Spleen (tissue), 11 donors: ENCODE measurements at regions not wholly inside any gene's neighbourhood (a gene's known extent, or its start where the extent isn't known, plus 50 kb on each side); places are given as distances from the start of the nearest gene placed in this dataset.
"Not testable (repeated sequence)": the region's sequence is repeated elsewhere in the genome, so short reads cannot be mapped to it uniquely, and the experiment has no call there.

Experiments
- DNase-seq: peaks from one replicate; pipeline ENCODE4 v3.0.0-alpha.2; 2020
- H3K27ac ChIP-seq, 8 donors: fragments of 200-600 bp; sonication (generic) in 7 of 8; 1 replicate in 4 of 8; 2 replicates in 4 of 8; pipeline versions ENCODE4 v1.5.0 to v1.8.0; 2016 to 2021; ENCODE audit warnings: inconsistent platforms in 4 of 8, mild to moderate bottlenecking in 4 of 8, moderate library complexity in 1 of 8
- H3K27me3 ChIP-seq, 7 donors: fragments of 200-600 bp; sonication (generic) in 6 of 7; replicated peaks in 1 of 7; 1 replicate in 4 of 7; 2 replicates in 3 of 7; pipeline versions ENCODE4 v1.5.0 to v1.8.0; 2016 to 2021; ENCODE audit warnings: inconsistent platforms in 3 of 7, mild to moderate bottlenecking in 1 of 7
- H3K36me3 ChIP-seq, 6 donors: fragments of 200-600 bp; sonication (generic) in 5 of 6; 1 replicate in 4 of 6; 2 replicates in 2 of 6; pipeline versions ENCODE4 v1.5.0 to v1.8.0; 2016 to 2021; ENCODE audit warnings: inconsistent platforms in 2 of 6
- H3K4me1 ChIP-seq, 6 donors: fragments of 200-600 bp; sonication (generic) in 5 of 6; 1 replicate in 3 of 6; 2 replicates in 3 of 6; pipeline versions ENCODE4 v1.5.0 to v1.8.0; 2016 to 2021; ENCODE audit warnings: inconsistent platforms in 3 of 6
- H3K4me3 ChIP-seq, 8 donors: fragments of 200-600 bp; sonication (generic) in 7 of 8; 1 replicate in 4 of 8; 2 replicates in 4 of 8; pipeline versions ENCODE4 v1.5.0 to v1.8.0; 2016 to 2021; ENCODE audit warnings: inconsistent platforms in 4 of 8, mild to moderate bottlenecking in 4 of 8, moderate library complexity in 2 of 8
- H3K9me3 ChIP-seq, 8 donors: fragments of 200-600 bp; sonication (generic) in 7 of 8; 1 replicate in 4 of 8; 2 replicates in 4 of 8; pipeline versions ENCODE4 v1.5.0 to v1.8.0; 2016 to 2021; ENCODE audit warnings: inconsistent platforms in 4 of 8
- POLR2A ChIP-seq, 3 donors: fragments of 450-650 bp; IDR thresholded peaks; one replicate each; pipeline ENCODE4 v1.5.1; 2017; ENCODE audit warnings: antibody characterized with exemption in 3 of 3, mild to moderate bottlenecking in 1 of 3
- POLR2AphosphoS5 ChIP-seq, 3 donors: sonication (generic); formaldehyde crosslinking; IDR thresholded peaks; one replicate each; pipeline ENCODE4 v1.5.1; 2017; ENCODE audit warnings: antibody characterized with exemption in 3 of 3
- WGBS, 5 donors: extraction: QIAGEN DNeasy Blood & Tissue Kit in 3 of 5; methylation state at CpG; one replicate each; pipeline versions ENCODE4 v1.1.5 to v1.1.7; 2013 to 2018; 5-methylcytosine and 5-hydroxymethylcytosine counted together
- intact Hi-C: fragments of 100-400 bp; cut with DNase I; formaldehyde crosslinking; loops from one replicate; pipeline ENCODE4 v1.15.0; 2023; ENCODE audit warnings: low total_unique reads
- TF ChIP-seq, protein P1 (sequence below), 11 experiments: fragments of 200-600 bp in 7 of 11; fragments of 450-650 bp in 4 of 11; sonication (generic) in 4 of 11; IDR thresholded peaks in 8 of 11; conservative IDR thresholded peaks in 3 of 11; 1 replicate in 7 of 11; 2 replicates in 4 of 11; pipeline versions ENCODE4 v1.4.0 to v1.8.0; 2016 to 2021; ENCODE audit warnings: antibody characterized with exemption in 11 of 11, inconsistent platforms in 4 of 11, mild to moderate bottlenecking in 1 of 11
- donor health status: healthy with polysubstance abuse.
- donor health status: DM: no; HTN: no; CAD: no; lungs with moderate emphysema.
- donor health status: DM: no; HTN: no; CAD: no.
- donor health status: Bipolar disorder and iron deficiency.
- donor health status: healthy.
- donor health status: DM: no; HTN: no; CAD: no.
- donor health status: DM: yes; HTN: yes; CAD: no.

DNA sequence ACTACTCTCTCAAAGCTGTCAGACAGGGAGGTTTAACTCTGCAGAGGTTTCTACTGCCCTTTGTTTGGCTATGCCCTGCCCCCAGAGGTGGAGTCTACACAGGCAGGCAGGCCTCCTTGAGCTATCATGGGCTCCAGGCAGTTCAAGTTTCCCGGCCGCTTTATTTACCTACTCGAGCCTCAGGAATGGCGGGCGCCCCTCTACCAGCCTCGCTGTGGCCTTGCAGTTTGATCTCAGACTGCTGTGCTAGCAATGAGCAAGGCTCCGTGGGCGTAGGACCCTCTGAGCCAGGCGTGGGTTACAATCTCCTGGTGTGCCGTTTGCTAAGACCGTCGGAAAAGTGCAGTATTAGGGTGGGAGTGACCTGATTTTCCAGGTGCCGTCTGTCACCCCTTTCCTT, 124.3 kb downstream of the PTCHD1 start:
- intact Hi-C loops, H3K4me3 ChIP-seq, H3K27me3 ChIP-seq, DNase-seq, H3K4me1 ChIP-seq, H3K36me3 ChIP-seq, H3K27ac ChIP-seq: not testable (repeated sequence)
- peaks cover 0 to 36% (median 3%) of the 10 kb centered on the region in 8 donors for H3K9me3 ChIP-seq
- 89 to 95% (median 93%) methylated on average over 13 of the region's 13 CpGs; no CpG with 5 or more reads in 1 of the 5 donors for WGBS, 5 donors

DNA sequence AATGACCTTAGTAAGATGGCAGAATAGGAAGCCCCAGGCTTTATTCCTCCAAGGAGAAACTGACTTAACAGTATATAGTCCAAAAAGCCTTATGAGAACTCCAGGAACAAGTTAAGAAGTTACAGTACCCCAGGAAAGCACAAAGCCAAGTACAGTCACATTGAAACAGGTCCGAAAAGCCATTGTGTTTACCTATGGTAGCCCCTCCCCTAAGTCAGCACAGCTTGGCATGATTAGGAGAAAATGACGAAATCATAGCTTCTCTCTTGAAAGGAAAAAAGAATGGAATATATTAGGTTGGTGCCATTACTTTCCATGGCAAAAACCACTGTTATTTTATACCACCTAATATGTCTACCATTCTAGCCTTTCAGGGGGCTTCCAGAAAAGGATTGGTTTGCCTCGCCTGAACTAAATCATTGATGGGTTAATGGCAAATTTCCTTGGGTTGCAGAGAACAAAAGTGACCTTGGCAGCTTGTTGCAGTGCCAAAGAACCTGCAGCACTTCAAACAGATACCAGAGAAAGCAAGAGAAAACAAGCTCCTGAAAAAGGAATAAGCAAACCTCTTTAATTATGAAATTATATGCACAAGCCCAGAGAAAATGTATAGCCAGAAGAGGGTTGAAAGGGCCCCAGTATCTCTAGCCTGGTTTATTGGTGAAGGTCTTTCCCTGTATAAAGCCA, 130.6 kb downstream of the PTCHD1 start:
- intact Hi-C loops, result no loop called here
- TF ChIP-seq, protein P1, sequence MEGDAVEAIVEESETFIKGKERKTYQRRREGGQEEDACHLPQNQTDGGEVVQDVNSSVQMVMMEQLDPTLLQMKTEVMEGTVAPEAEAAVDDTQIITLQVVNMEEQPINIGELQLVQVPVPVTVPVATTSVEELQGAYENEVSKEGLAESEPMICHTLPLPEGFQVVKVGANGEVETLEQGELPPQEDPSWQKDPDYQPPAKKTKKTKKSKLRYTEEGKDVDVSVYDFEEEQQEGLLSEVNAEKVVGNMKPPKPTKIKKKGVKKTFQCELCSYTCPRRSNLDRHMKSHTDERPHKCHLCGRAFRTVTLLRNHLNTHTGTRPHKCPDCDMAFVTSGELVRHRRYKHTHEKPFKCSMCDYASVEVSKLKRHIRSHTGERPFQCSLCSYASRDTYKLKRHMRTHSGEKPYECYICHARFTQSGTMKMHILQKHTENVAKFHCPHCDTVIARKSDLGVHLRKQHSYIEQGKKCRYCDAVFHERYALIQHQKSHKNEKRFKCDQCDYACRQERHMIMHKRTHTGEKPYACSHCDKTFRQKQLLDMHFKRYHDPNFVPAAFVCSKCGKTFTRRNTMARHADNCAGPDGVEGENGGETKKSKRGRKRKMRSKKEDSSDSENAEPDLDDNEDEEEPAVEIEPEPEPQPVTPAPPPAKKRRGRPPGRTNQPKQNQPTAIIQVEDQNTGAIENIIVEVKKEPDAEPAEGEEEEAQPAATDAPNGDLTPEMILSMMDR (IDR thresholded peaks at IDR 0.05 in 8 of 11, conservative IDR thresholded peaks at IDR 0.05 in 3 of 11), result no peak
- TF ChIP-seq POLR2AphosphoS5 (IDR thresholded peaks at IDR 0.05) (no peak), POLR2A (IDR thresholded peaks at IDR 0.05) (no peak)

DNA sequence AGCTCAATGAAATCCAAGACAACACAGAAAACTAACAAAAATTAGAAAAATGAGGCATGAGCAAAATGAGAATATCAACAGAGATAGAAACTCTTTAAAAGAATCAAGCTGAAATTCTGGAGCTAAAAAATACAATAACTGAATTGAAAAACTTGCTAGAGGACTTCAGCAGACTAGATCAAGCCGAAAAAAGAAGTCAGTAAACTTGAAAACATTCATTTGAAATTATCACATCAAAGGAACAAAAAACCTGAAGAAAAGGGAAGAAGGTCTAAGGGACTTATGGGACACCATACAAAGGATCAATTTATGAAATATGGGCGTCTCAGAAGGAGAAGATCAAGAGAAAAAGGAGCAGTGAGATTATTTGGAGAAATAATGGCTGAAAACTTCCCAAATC, 131.3 kb downstream of the PTCHD1 start:
- H3K9me3 ChIP-seq, result peaks cover 2 to 78% (median 41%) of the 10 kb centered on the region in 8 donors
- H3K27ac ChIP-seq, result no peak overlapping the region
- H3K4me3 ChIP-seq, result no peak overlapping the region
- H3K4me1 ChIP-seq, result no peaks in the 10 kb centered on the region
- DNase-seq, result no peak
- intact Hi-C loops, result no loop called here
- WGBS, 5 donors, result 38 to 65% (median 55%) methylated on average over 2 of the region's 2 CpGs
- TF ChIP-seq POLR2AphosphoS5 (IDR thresholded peaks at IDR 0.05), result no peak
- TF ChIP-seq POLR2A (IDR thresholded peaks at IDR 0.05), result no peak
- TF ChIP-seq, protein P1 (IDR thresholded peaks at IDR 0.05 in 8 of 11, conservative IDR thresholded peaks at IDR 0.05 in 3 of 11), result no peak
- H3K36me3 ChIP-seq, result no peaks in the 10 kb centered on the region
- H3K27me3 ChIP-seq, result no peaks in the 10 kb centered on the region

More for the DNA sequence above, 130.6 kb downstream of the PTCHD1 start:
- no peak for DNase-seq
- H3K27ac ChIP-seq, result no peak overlapping the region
- no peaks in the 10 kb centered on the region for H3K36me3 ChIP-seq
- H3K9me3 ChIP-seq, result peaks cover 2 to 78% (median 39%) of the 10 kb centered on the region in 8 donors
- H3K4me1 ChIP-seq, result no peaks in the 10 kb centered on the region
- H3K27me3 ChIP-seq, result no peaks in the 10 kb centered on the region
- no peak overlapping the region for H3K4me3 ChIP-seq
- 69 to 92% (median 78%) methylated on average over 3 of the region's 3 CpGs for WGBS, 5 donors

DNA sequence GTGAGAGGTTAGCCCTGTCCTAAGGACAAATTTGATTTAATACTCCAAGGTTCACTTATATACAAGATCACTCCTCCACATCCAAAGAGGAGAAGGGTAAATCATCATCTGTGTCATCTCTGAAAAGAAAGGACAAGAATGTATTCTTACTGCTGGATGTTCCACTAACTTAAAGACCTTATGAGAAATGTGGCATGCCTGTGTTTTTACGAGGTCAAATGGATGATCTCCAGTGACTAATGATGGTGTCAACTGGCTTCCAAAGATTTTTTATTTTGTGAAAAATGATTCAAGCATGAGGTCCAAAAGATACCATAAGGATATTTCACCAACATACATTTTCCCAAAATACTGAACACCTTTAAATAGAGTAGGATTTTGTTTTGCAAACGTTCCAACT, 143.4 kb downstream of the PTCHD1 start:
- intact Hi-C loops, result no loop called here
- TF ChIP-seq POLR2AphosphoS5 (IDR thresholded peaks at IDR 0.05) (no peak), POLR2A (IDR thresholded peaks at IDR 0.05) (no peak)
- TF ChIP-seq, protein P1 (IDR thresholded peaks at IDR 0.05 in 8 of 11, conservative IDR thresholded peaks at IDR 0.05 in 3 of 11), result no peak
- no peaks in the 10 kb centered on the region for H3K4me1 ChIP-seq
- peaks cover 0 to 11% (median 0%) of the 10 kb centered on the region in 8 donors for H3K9me3 ChIP-seq
- no peak for DNase-seq
- WGBS, 5 donors, result 70 to 92% (median 78%) methylated on average over 2 of the region's 2 CpGs
- no peaks in the 10 kb centered on the region for H3K27me3 ChIP-seq
- no peak overlapping the region for H3K4me3 ChIP-seq
- no peak overlapping the region for H3K27ac ChIP-seq
- no peaks in the 10 kb centered on the region for H3K36me3 ChIP-seq
